ENCODE measurements at regions not wholly inside any gene's neighbourhood (a gene's known extent, or its start where the extent isn't known, plus 50 kb on each side); places are given as distances from the start of the nearest gene placed in this dataset.

GRCh38 chr6:167738386-167738785 lies 88.3 kb upstream of the AFDN start:
- TF ChIP-seq CTCF (IDR thresholded peaks at IDR 0.05): no peak
- no peak for TF ChIP-seq POLR2A (IDR thresholded peaks at IDR 0.05)

Measured in adrenal gland (tissue), 5 donors.